Memory B cell (primary cell): ENCODE measurements at regions not wholly inside any gene's neighbourhood (a gene's known extent, or its start where the extent isn't known, plus 50 kb on each side); places are given as distances from the start of the nearest gene placed in this dataset.

Experiments used
- ATAC-seq: fragments of 150-1000 bp; cut with Tn5 transposase; 2 replicates; pipeline ENCODE4 v1.10.0; 2021; ENCODE audit warnings: low read depth, mild to moderate bottlenecking, moderate library complexity
- DNase-seq, 2 donors: peaks; one replicate each; pipeline ENCODE4 v3.0.0; 2022; ENCODE audit warnings: low spot score in 2 of 2
- H3K27ac Mint-ChIP-seq: one replicate; pipeline ENCODE4 v1.8.0; 2022; ENCODE audit warnings: mild to moderate bottlenecking, moderate library complexity, mixed read lengths
- H3K27me3 Mint-ChIP-seq: one replicate; pipeline ENCODE4 v1.8.0; 2022; ENCODE audit warnings: mixed read lengths
- H3K36me3 Mint-ChIP-seq: one replicate; pipeline ENCODE4 v1.8.0; 2022; ENCODE audit warnings: mild to moderate bottlenecking, mixed read lengths
- H3K4me1 Mint-ChIP-seq: one replicate; pipeline ENCODE4 v1.8.0; 2022; ENCODE audit warnings: mixed read lengths
- H3K4me3 Mint-ChIP-seq: one replicate; pipeline ENCODE4 v1.8.0; 2022; ENCODE audit warnings: mild to moderate bottlenecking, moderate library complexity, mixed read lengths
- H3K9me3 Mint-ChIP-seq: one replicate; pipeline ENCODE4 v1.8.0; 2022; ENCODE audit warnings: mixed read lengths

- no peak overlapping the region for H3K27ac Mint-ChIP-seq
- no peak for DNase-seq
- ATAC-seq: no peak
- H3K4me3 Mint-ChIP-seq: no peak overlapping the region
- H3K4me1 Mint-ChIP-seq: no peaks in the 10 kb centered on the region
- H3K36me3 Mint-ChIP-seq: no peaks in the 10 kb centered on the region
- H3K9me3 Mint-ChIP-seq: no peaks in the 10 kb centered on the region
- no peaks in the 10 kb centered on the region for H3K27me3 Mint-ChIP-seq
These were observed 222.0 kb downstream of the SLITRK5 start for GRCh38 chr13:87893186-87893585.

- no peak overlapping the region for H3K4me3 Mint-ChIP-seq
- ATAC-seq (no peak), DNase-seq (no peak)
- H3K36me3 Mint-ChIP-seq: no peaks in the 10 kb centered on the region
- no peaks in the 10 kb centered on the region for H3K4me1 Mint-ChIP-seq
- no peaks in the 10 kb centered on the region for H3K27me3 Mint-ChIP-seq
- H3K9me3 Mint-ChIP-seq: no peaks in the 10 kb centered on the region
- no peak overlapping the region for H3K27ac Mint-ChIP-seq
These were observed 222.9 kb downstream of the SLITRK5 start for GRCh38 chr13:87894059-87894458.

GRCh38 chr13:87903553-87903952 lies 232.4 kb downstream of the SLITRK5 start:
- Mint-ChIP-seq H3K27me3 (no peaks in the 10 kb centered on the region), H3K27ac (no peak overlapping the region), H3K9me3 (peaks cover 5% of the 10 kb centered on the region), H3K36me3 (no peaks in the 10 kb centered on the region), H3K4me3 (no peak overlapping the region), H3K4me1 (no peaks in the 10 kb centered on the region)
- DNase-seq (no peak), ATAC-seq (no peak)

DNA sequence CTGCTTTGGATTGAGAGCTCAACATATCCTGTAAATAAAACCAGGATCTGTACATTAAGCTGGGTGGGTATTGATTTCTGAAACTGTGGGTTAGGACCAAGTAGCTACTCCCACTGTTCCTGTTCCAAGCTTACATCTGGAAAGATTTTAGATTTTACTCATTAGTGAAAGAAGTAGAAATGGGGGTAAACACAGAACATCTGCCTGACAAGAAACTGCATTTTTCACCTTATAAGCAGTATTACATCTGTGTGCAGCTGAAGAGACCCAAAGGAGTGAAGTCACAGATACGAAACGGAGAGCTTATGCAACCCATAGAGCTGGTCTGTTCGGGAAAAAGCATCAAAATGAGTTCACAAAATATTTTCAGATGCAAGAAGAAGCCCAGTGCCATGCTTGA lies 235.2 kb downstream of the SLITRK5 start:
- Mint-ChIP-seq H3K27ac (no peak overlapping the region), H3K4me3 (no peak overlapping the region), H3K4me1 (no peaks in the 10 kb centered on the region), H3K9me3 (peaks cover 3% of the 10 kb centered on the region), H3K36me3 (no peaks in the 10 kb centered on the region), H3K27me3 (no peaks in the 10 kb centered on the region)
- ATAC-seq (no peak), DNase-seq (no peak)

- no peak overlapping the region for H3K27ac Mint-ChIP-seq
- no peaks in the 10 kb centered on the region for H3K36me3 Mint-ChIP-seq
- H3K9me3 Mint-ChIP-seq: peaks cover 3% of the 10 kb centered on the region
- no peaks in the 10 kb centered on the region for H3K4me1 Mint-ChIP-seq
- DNase-seq (no peak), ATAC-seq (no peak)
- no peaks in the 10 kb centered on the region for H3K27me3 Mint-ChIP-seq
- no peak overlapping the region for H3K4me3 Mint-ChIP-seq
These were observed 236.0 kb downstream of the SLITRK5 start for GRCh38 chr13:87907202-87907601.

GRCh38 chr13:87919956-87920355 lies 248.8 kb downstream of the SLITRK5 start:
- no peaks in the 10 kb centered on the region for H3K27me3 Mint-ChIP-seq
- no peaks in the 10 kb centered on the region for H3K4me1 Mint-ChIP-seq
- H3K9me3 Mint-ChIP-seq: peaks cover 10% of the 10 kb centered on the region
- H3K36me3 Mint-ChIP-seq: no peaks in the 10 kb centered on the region
- H3K4me3 Mint-ChIP-seq: no peak overlapping the region
- DNase-seq (no peak), ATAC-seq (no peak)
- H3K27ac Mint-ChIP-seq: no peak overlapping the region

- no peaks in the 10 kb centered on the region for H3K27me3 Mint-ChIP-seq
- H3K9me3 Mint-ChIP-seq: peaks cover 5% of the 10 kb centered on the region
- H3K27ac Mint-ChIP-seq: no peak overlapping the region
- H3K36me3 Mint-ChIP-seq: no peaks in the 10 kb centered on the region
- no peak overlapping the region for H3K4me3 Mint-ChIP-seq
- H3K4me1 Mint-ChIP-seq: no peaks in the 10 kb centered on the region
- no peak for DNase-seq
- ATAC-seq: no peak
These were observed 252.6 kb downstream of the SLITRK5 start for GRCh38 chr13:87923753-87924152.

GRCh38 chr13:87925006-87925405 lies 253.8 kb downstream of the SLITRK5 start:
- no peak for DNase-seq
- Mint-ChIP-seq H3K4me1 (no peaks in the 10 kb centered on the region), H3K9me3 (peaks cover 3% of the 10 kb centered on the region), H3K36me3 (no peaks in the 10 kb centered on the region), H3K4me3 (no peak overlapping the region), H3K27me3 (no peaks in the 10 kb centered on the region), H3K27ac (no peak overlapping the region)
- ATAC-seq: no peak

GRCh38 chr13:87940776-87941175 lies 269.6 kb downstream of the SLITRK5 start:
- no peak overlapping the region for H3K4me3 Mint-ChIP-seq
- ATAC-seq (no peak), DNase-seq (no peak)
- H3K9me3 Mint-ChIP-seq: peaks cover 1% of the 10 kb centered on the region
- no peaks in the 10 kb centered on the region for H3K27me3 Mint-ChIP-seq
- H3K27ac Mint-ChIP-seq: no peak overlapping the region
- no peaks in the 10 kb centered on the region for H3K36me3 Mint-ChIP-seq
- no peaks in the 10 kb centered on the region for H3K4me1 Mint-ChIP-seq

DNA sequence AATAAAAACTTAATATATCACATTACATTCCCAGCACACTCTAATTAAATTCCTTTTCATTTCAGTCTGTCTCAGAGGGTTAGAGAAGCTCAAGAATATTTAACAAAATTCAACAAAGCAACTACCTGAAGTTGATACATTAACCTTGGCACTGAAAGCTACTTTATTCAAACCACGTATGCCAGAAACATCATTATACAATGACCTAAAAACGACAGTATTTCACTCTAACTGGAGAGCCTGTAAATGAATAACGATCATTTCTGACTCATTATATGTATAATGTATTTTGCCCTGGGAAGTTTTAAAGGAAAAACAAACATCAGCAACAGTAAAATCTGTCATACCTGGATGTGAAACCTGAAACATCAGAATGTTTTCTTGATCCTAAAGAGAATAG lies 270.1 kb downstream of the SLITRK5 start:
- Mint-ChIP-seq H3K4me3 (no peak overlapping the region), H3K36me3 (no peaks in the 10 kb centered on the region), H3K4me1 (no peaks in the 10 kb centered on the region), H3K9me3 (peaks cover 1% of the 10 kb centered on the region), H3K27ac (no peak overlapping the region), H3K27me3 (no peaks in the 10 kb centered on the region)
- ATAC-seq (no peak), DNase-seq (no peak)

DNA sequence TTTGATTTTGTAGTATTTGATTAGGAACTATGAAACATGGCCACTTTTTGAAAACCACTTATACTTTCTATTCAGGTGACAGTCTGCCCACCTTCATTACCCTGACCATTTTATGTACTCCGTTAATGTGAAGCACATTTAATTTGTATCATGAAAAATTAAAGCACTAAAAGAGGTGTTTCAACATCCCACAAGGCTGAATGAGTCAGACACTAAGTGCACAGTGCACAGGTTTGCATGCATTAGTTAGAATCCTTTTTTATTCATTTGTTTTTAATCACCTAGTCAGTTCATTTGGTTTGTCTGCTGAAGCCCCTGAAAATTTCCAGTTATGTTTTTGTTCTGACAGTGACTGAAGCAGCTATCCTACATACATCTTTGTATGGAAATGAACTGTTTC lies 271.0 kb downstream of the SLITRK5 start:
- DNase-seq (no peak), ATAC-seq (no peak)

DNA sequence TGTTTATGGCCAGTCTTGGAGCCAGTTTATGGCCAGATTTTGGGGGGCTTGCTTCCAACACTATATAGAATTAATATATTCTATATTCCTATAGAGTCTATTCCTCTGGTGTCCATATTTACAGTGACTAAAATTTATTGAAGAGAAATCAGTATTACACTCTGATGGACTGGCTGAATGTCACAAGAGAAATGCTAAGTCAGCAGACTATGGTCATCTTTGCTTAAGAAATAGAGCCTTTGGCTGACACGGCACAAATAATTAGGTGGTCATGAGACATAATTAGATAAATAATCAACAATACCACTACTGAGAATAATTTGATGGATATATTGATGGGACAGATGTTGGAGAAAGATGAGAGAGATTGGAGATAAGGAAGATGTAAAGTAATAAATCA lies 272.9 kb downstream of the SLITRK5 start:
- H3K9me3 Mint-ChIP-seq: peaks cover 3% of the 10 kb centered on the region

More for the DNA sequence above, 271.0 kb downstream of the SLITRK5 start:
- no peak overlapping the region for H3K27ac Mint-ChIP-seq
- no peaks in the 10 kb centered on the region for H3K27me3 Mint-ChIP-seq
- no peaks in the 10 kb centered on the region for H3K36me3 Mint-ChIP-seq
- no peak overlapping the region for H3K4me3 Mint-ChIP-seq
- H3K9me3 Mint-ChIP-seq: peaks cover 3% of the 10 kb centered on the region
- H3K4me1 Mint-ChIP-seq: no peaks in the 10 kb centered on the region

GRCh38 chr13:87952377-87952776 lies 281.2 kb downstream of the SLITRK5 start:
- DNase-seq (no peak), ATAC-seq (no peak)
- H3K4me3 Mint-ChIP-seq: no peak overlapping the region
- H3K27ac Mint-ChIP-seq: no peak overlapping the region
- no peaks in the 10 kb centered on the region for H3K4me1 Mint-ChIP-seq
- H3K27me3 Mint-ChIP-seq: no peaks in the 10 kb centered on the region
- H3K36me3 Mint-ChIP-seq: no peaks in the 10 kb centered on the region
- no peaks in the 10 kb centered on the region for H3K9me3 Mint-ChIP-seq

More for the DNA sequence above, 272.9 kb downstream of the SLITRK5 start:
- H3K4me3 Mint-ChIP-seq: no peak overlapping the region
- DNase-seq (no peak), ATAC-seq (no peak)
- H3K4me1 Mint-ChIP-seq: no peaks in the 10 kb centered on the region
- no peaks in the 10 kb centered on the region for H3K36me3 Mint-ChIP-seq
- no peaks in the 10 kb centered on the region for H3K27me3 Mint-ChIP-seq
- H3K27ac Mint-ChIP-seq: no peak overlapping the region

GRCh38 chr13:87953381-87953780 lies 282.2 kb downstream of the SLITRK5 start:
- H3K9me3 Mint-ChIP-seq: no peaks in the 10 kb centered on the region
- DNase-seq: no peak
- H3K4me3 Mint-ChIP-seq: no peak overlapping the region

DNA sequence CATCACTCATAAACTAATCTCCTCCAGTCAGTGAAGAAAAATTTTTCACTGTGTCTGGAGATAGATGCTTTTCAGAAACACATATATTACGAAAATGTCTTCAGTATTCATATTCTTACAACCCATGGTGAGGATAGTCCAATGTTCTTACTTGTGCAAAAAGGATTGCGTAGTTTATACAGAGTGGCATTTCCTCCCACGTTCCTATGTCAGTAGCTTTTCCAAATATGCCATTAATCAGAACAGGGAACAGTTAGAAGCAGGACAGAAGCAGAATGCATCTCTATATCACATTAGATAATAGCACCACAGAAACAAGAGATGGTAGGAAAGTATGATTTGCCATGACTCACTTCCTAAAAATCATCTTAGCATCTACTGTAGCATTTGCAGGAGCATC lies 282.9 kb downstream of the SLITRK5 start:
- no peaks in the 10 kb centered on the region for H3K9me3 Mint-ChIP-seq
- H3K27me3 Mint-ChIP-seq: no peaks in the 10 kb centered on the region
- H3K4me1 Mint-ChIP-seq: no peaks in the 10 kb centered on the region
- no peak overlapping the region for H3K27ac Mint-ChIP-seq
- no peaks in the 10 kb centered on the region for H3K36me3 Mint-ChIP-seq
- no peak for ATAC-seq
- no peak overlapping the region for H3K4me3 Mint-ChIP-seq
- DNase-seq: no peak

More at GRCh38 chr13:87953381-87953780, 282.2 kb downstream of the SLITRK5 start:
- no peak overlapping the region for H3K27ac Mint-ChIP-seq
- H3K4me1 Mint-ChIP-seq: no peaks in the 10 kb centered on the region
- ATAC-seq: no peak
- no peaks in the 10 kb centered on the region for H3K36me3 Mint-ChIP-seq
- no peaks in the 10 kb centered on the region for H3K27me3 Mint-ChIP-seq
